ENCODE measurements at regions not wholly inside any gene's neighbourhood (a gene's known extent, or its start where the extent isn't known, plus 50 kb on each side); places are given as distances from the start of the nearest gene placed in this dataset.

DNA sequence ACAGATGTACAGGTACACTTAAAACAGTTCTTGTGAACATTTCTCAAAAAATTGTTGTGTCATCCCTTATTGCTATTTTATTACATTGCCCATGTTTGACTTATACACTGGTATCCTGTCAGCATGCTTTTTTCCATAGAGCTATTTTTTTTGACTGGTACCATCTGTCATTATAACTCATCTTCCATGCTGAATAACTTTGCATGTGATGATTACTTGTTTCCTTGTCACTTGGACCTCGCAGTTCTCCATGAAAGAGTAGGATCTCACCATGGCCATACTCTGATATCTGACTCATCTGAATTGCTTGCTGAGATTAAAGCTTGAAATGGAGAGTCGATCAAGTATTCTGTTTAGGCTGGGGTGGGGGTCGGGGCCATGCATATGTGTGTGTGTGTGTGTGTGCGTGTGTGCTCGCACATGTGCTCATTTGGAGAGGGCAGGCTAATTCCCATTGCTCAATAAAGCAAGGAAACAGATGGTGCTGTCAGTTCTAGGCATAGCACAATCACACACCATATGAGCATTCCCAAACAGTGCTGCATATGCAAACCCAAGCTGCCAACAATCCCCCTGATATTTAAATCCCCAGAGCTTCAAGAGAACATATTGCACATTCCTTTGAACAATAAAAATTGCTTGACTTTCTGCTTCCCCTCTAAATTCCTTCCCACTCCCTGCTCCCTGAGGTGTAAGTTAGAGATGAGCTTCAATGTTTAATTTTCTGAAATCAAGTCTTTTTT lies 62.9 kb downstream of the NHLRC3 start:
- Mint-ChIP-seq H3K4me1 (ENCODE audit: low read depth) (no peaks in the 10 kb centered on the region), H3K4me3 (no peak overlapping the region), H3K27me3 (ENCODE audit: low read depth) (peaks cover 2% of the 10 kb centered on the region), H3K9me3 (ENCODE audit: insufficient read depth) (no peaks in the 10 kb centered on the region), H3K27ac (no peak overlapping the region), H3K36me3 (ENCODE audit: low read depth) (no peaks in the 10 kb centered on the region)
- no peak for DNase-seq
- ChIA-PET POLR2A (no interaction called here), CTCF (no interaction called here)
- ATAC-seq: no peak

DNA sequence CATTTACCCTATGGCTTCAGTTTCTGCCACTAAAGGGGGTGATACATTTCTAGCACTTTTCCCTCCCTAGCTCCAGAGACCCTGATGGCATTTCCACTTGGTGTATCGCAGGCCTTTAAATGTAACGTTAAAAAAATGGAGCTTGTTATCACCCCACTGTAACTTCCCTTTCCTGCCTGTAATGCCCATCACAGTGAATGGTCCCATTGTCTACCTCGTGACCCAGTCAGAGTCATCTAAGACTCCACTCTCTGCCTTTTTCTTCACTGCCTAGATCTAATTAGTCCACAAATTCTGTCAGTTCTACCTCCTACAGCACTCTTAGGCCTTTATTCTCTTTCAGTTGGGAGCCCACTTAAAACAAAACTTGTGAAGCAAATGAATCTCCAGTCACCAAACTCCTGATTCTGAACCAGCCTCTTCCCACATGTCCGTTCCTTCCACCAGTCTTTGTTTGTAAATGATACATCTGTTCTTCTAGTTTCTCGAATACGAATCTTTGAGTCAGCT lies 64.8 kb downstream of the NHLRC3 start:
- Mint-ChIP-seq H3K27me3 (ENCODE audit: low read depth) (peaks cover 2% of the 10 kb centered on the region), H3K27ac (no peak overlapping the region), H3K36me3 (ENCODE audit: low read depth) (no peaks in the 10 kb centered on the region), H3K9me3 (ENCODE audit: insufficient read depth) (no peaks in the 10 kb centered on the region), H3K4me1 (ENCODE audit: low read depth) (no peaks in the 10 kb centered on the region), H3K4me3 (no peak overlapping the region)
- DNase-seq (no peak), ATAC-seq (no peak)
- CTCF ChIA-PET: no interaction called here
- POLR2A ChIA-PET: no interaction called here

GRCh38 chr13:39105110-39105509 lies 66.9 kb downstream of the NHLRC3 start:
- no peak overlapping the region for H3K4me3 Mint-ChIP-seq
- H3K4me1 Mint-ChIP-seq (ENCODE audit: low read depth): no peaks in the 10 kb centered on the region
- ChIA-PET CTCF (no interaction called here), POLR2A (no interaction called here)
- no peaks in the 10 kb centered on the region for H3K36me3 Mint-ChIP-seq (ENCODE audit: low read depth)
- peaks cover 6% of the 10 kb centered on the region for H3K27me3 Mint-ChIP-seq (ENCODE audit: low read depth)
- ATAC-seq (no peak), DNase-seq (no peak)
- H3K9me3 Mint-ChIP-seq (ENCODE audit: insufficient read depth): no peaks in the 10 kb centered on the region
- no peak overlapping the region for H3K27ac Mint-ChIP-seq

DNA sequence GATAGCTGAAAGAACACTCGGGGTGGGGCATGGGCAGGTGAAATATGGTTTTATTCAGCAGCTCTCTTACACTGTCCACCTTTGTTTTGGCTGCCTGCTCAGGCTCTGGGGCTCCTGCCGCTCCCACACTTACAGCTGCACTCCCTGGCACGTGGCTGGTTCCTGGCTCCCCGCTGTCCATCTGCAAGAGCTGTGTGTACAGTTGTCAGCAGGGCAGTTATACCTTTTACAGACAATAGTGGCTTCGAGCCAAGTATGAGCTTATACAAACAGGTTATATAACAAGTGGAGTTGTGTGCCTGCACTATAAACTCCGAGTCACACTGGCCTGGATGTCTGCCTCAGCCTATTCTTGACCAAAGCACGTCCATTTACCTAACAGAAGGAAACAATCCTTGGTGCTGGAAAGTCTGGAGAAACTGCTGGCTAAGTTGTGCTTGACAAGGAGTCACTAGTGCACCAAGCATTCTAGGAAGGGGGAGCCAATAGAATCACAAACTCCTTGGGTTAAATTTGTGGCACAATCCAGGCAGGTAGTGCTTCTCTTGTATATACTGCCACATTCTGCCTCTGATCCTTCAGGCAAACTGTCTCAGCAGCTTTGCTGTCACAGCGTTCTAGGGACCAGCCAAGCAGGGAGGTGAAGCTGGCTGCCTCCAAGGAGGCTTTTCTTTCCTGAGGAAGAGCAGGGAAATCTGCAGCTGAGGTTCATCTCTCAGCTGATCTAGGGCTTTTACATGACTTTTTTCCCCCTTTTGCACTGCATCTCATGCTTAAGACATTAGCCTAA lies 68.2 kb downstream of the NHLRC3 start:
- H3K27me3 Mint-ChIP-seq (ENCODE audit: low read depth): peaks cover 6% of the 10 kb centered on the region
- no peaks in the 10 kb centered on the region for H3K9me3 Mint-ChIP-seq (ENCODE audit: insufficient read depth)
- ATAC-seq: no peak
- H3K36me3 Mint-ChIP-seq (ENCODE audit: low read depth): no peaks in the 10 kb centered on the region
- no peak overlapping the region for H3K4me3 Mint-ChIP-seq
- ChIA-PET POLR2A (no interaction called here), CTCF (interaction anchor here (1.2 kb wide), 1 partner anchor 39 kb away, joined by 4 read pairs; no protein-coding TSS in a partner anchor)
- no peaks in the 10 kb centered on the region for H3K4me1 Mint-ChIP-seq (ENCODE audit: low read depth)
- DNase-seq: no peak
- no peak overlapping the region for H3K27ac Mint-ChIP-seq

DNA sequence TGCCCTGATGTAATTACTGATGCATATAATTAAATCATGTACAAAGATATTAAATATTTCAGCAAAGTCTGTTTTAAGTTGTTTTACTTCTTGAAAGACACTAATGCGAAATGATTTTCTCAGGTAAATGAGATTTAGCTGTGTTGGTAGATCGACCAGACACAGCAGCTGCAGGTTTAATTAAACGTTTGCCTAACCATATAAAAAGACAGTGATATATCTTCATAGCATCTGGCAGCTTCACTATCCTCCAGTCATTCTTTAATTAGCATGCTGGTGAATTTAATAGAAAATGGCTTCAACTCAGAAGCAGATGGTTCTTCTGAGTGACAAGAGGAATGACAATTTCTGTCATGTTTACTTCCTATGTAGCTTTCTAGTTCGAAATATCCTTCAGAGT lies 69.3 kb downstream of the NHLRC3 start:
- Mint-ChIP-seq H3K36me3 (ENCODE audit: low read depth) (no peaks in the 10 kb centered on the region), H3K9me3 (ENCODE audit: insufficient read depth) (no peaks in the 10 kb centered on the region), H3K4me3 (no peak overlapping the region), H3K27me3 (ENCODE audit: low read depth) (peaks cover 8% of the 10 kb centered on the region), H3K27ac (no peak overlapping the region), H3K4me1 (ENCODE audit: low read depth) (no peaks in the 10 kb centered on the region)
- CTCF ChIA-PET: no interaction called here
- DNase-seq (no peak), ATAC-seq (no peak)
- POLR2A ChIA-PET: no interaction called here

DNA sequence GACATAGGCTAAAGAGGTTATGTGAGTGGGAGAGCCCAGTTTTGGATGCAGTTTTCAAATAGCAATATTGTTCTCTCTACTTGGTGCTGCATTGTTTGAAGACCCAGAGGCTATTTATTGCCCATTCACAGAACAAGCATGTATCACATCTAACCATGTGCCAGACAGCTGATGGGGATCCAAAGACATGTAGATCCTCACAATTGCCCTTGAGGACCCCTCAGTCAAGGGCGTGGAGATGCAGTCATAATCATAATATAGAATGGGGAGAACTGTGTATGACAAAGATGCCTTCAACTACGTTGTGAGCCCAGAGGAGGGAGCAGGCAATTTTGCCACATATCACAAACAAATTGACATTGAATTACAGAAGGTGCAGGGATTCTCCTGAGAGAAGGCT lies 70.5 kb downstream of the NHLRC3 start:
- POLR2A ChIA-PET: no interaction called here
- Mint-ChIP-seq H3K27me3 (ENCODE audit: low read depth) (peaks cover 5% of the 10 kb centered on the region), H3K9me3 (ENCODE audit: insufficient read depth) (no peaks in the 10 kb centered on the region), H3K27ac (no peak overlapping the region), H3K4me3 (no peak overlapping the region), H3K4me1 (ENCODE audit: low read depth) (no peaks in the 10 kb centered on the region), H3K36me3 (ENCODE audit: low read depth) (no peaks in the 10 kb centered on the region)
- CTCF ChIA-PET: no interaction called here
- DNase-seq (no peak), ATAC-seq (no peak)

DNA sequence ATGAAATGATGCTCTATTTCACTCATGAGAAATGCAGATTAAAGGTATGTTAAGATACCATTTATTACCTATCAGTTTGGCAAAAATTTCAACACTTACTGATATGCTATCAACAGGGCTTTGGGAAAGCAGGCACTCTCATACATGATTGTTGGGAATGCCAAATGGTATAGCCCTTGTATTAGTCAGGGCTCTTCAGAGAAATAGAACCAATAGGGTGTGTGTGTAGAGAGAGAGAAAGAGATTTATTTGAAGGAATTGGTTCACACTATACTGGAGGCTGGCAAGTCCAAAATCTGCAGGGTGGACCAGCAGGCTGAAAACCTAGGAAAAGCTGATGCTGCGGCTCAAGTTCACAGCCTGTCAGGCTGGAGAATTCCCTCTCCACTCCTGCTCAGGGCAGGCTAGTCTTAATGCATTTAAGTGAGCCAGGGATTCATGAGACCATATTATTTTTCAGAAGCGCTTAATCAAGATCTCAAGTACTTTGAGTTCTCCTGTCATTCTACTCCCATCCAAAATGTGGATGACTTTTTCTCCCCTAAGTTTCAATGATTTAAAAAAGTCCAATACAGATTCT lies 72.4 kb downstream of the NHLRC3 start:
- no peak overlapping the region for H3K4me3 Mint-ChIP-seq
- ChIA-PET CTCF (no interaction called here), POLR2A (no interaction called here)
- H3K9me3 Mint-ChIP-seq (ENCODE audit: insufficient read depth): no peaks in the 10 kb centered on the region
- no peak overlapping the region for H3K27ac Mint-ChIP-seq
- no peak for DNase-seq
- H3K4me1 Mint-ChIP-seq (ENCODE audit: low read depth): no peaks in the 10 kb centered on the region
- ATAC-seq: no peak
- H3K36me3 Mint-ChIP-seq (ENCODE audit: low read depth): no peaks in the 10 kb centered on the region
- H3K27me3 Mint-ChIP-seq (ENCODE audit: low read depth): peaks cover 7% of the 10 kb centered on the region

DNA sequence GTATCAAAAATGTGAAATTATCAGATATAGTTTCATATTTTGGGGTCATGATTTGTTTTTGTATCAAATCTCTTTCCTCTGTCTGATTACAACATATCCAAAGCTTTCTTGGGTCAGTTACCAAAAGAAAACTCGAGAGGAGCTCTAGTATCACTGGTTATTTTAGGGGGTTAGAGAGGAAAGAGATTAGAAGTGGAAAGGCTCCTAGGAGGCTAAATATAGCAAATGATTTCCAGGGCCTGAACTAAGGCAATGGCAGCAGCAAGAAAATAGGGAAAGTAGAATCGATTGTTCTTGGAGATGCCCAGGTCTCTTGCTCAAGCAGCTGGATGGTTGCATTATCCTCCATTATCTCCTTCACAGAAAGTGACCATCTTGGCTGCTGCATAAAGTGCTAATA lies 72.9 kb downstream of the NHLRC3 start:
- Mint-ChIP-seq H3K4me1 (ENCODE audit: low read depth) (no peaks in the 10 kb centered on the region), H3K27me3 (ENCODE audit: low read depth) (peaks cover 9% of the 10 kb centered on the region), H3K4me3 (no peak overlapping the region), H3K36me3 (ENCODE audit: low read depth) (no peaks in the 10 kb centered on the region), H3K27ac (no peak overlapping the region), H3K9me3 (ENCODE audit: insufficient read depth) (no peaks in the 10 kb centered on the region)
- DNase-seq (no peak), ATAC-seq (no peak)
- ChIA-PET CTCF (no interaction called here), POLR2A (no interaction called here)

GRCh38 chr13:39119422-39119821 lies 81.2 kb downstream of the NHLRC3 start:
- Mint-ChIP-seq H3K4me3 (no peak overlapping the region), H3K27ac (no peak overlapping the region), H3K36me3 (ENCODE audit: low read depth) (no peaks in the 10 kb centered on the region), H3K9me3 (ENCODE audit: insufficient read depth) (no peaks in the 10 kb centered on the region), H3K27me3 (ENCODE audit: low read depth) (peaks cover 21% of the 10 kb centered on the region), H3K4me1 (ENCODE audit: low read depth) (no peaks in the 10 kb centered on the region)
- CTCF ChIA-PET: no interaction called here
- DNase-seq (no peak), ATAC-seq (no peak)
- POLR2A ChIA-PET: no interaction called here

- Mint-ChIP-seq H3K36me3 (ENCODE audit: low read depth) (no peaks in the 10 kb centered on the region), H3K27me3 (ENCODE audit: low read depth) (peaks cover 8% of the 10 kb centered on the region), H3K4me1 (ENCODE audit: low read depth) (no peaks in the 10 kb centered on the region), H3K4me3 (no peak overlapping the region), H3K27ac (no peak overlapping the region), H3K9me3 (ENCODE audit: insufficient read depth) (no peaks in the 10 kb centered on the region)
- POLR2A ChIA-PET: no interaction called here
- DNase-seq: no peak
- CTCF ChIA-PET: interaction anchor here (1.5 kb wide), 1 partner anchor 14 kb away, joined by 4 read pairs; no protein-coding TSS in a partner anchor
- no peak for ATAC-seq
Observed at GRCh38 chr13:39123578-39123977, 85.3 kb downstream of the NHLRC3 start.

GRCh38 chr13:39129213-39129612 lies 91.0 kb downstream of the NHLRC3 start:
- no peak for DNase-seq
- ChIA-PET POLR2A (no interaction called here), CTCF (no interaction called here)
- H3K9me3 Mint-ChIP-seq (ENCODE audit: insufficient read depth): no peaks in the 10 kb centered on the region
- H3K27ac Mint-ChIP-seq: no peak overlapping the region
- H3K27me3 Mint-ChIP-seq (ENCODE audit: low read depth): peaks cover 6% of the 10 kb centered on the region
- no peak for ATAC-seq
- no peak overlapping the region for H3K4me3 Mint-ChIP-seq
- no peaks in the 10 kb centered on the region for H3K36me3 Mint-ChIP-seq (ENCODE audit: low read depth)
- H3K4me1 Mint-ChIP-seq (ENCODE audit: low read depth): no peaks in the 10 kb centered on the region

DNA sequence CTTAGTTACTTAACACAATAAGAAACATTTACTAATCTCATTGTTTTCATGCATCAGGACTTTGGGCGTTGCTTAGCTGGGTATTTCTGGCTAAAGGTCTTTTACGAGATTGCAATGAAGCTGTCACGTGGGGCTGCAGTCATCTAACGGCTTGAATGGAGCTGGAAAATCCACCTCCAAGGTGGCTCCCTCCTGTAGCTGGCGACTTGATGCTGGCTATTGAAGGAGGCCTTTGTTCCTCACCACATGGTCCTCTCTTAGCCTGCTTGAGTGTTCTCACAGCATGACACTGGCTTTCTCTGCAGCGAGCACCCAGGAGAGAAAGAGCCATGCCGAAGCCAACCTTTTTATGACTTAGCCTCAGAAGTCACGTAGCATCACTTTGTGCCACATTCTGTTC lies 92.0 kb downstream of the NHLRC3 start:
- Mint-ChIP-seq H3K27me3 (ENCODE audit: low read depth) (peaks cover 6% of the 10 kb centered on the region), H3K4me1 (ENCODE audit: low read depth) (no peaks in the 10 kb centered on the region), H3K4me3 (no peak overlapping the region), H3K9me3 (ENCODE audit: insufficient read depth) (no peaks in the 10 kb centered on the region), H3K27ac (no peak overlapping the region), H3K36me3 (ENCODE audit: low read depth) (no peaks in the 10 kb centered on the region)
- no peak for DNase-seq
- POLR2A ChIA-PET: no interaction called here
- CTCF ChIA-PET: interaction anchor here (1.1 kb wide), 1 partner anchor 14 kb away, joined by 3 read pairs; no protein-coding TSS in a partner anchor
- no peak for ATAC-seq

All from activated CD8-positive, alpha-beta T cell treated with anti-CD3 and anti-CD28 coated beads, Interleukin-2, amount 10 ng/mL, durations not matched to agents 7 days and 5 days (primary cell).